LNCAP (cell line): ENCODE measurements at regions not wholly inside any gene's neighbourhood (a gene's known extent, or its start where the extent isn't known, plus 50 kb on each side); places are given as distances from the start of the nearest gene placed in this dataset.

ENCODE experiments used
- CTCF ChIP-seq: fragments of 450-650 bp; IDR thresholded peaks from 2 replicates; pipeline ENCODE4 v1.5.1; 2017; ENCODE audit warnings: mild to moderate bottlenecking

- TF ChIP-seq CTCF: no peak
These were observed 105.6 kb downstream of the SPRY2 start for GRCh38 chr13:80235166-80235966.

GRCh38 chr13:80227645-80228044, 113.3 kb downstream of the SPRY2 start:
- TF ChIP-seq CTCF: no peak

GRCh38 chr13:80226645-80227044, 114.3 kb downstream of the SPRY2 start:
- TF ChIP-seq CTCF: no peak

- TF ChIP-seq CTCF: no peak
These were observed 116.5 kb downstream of the SPRY2 start for GRCh38 chr13:80224468-80224867.

- no peak for TF ChIP-seq CTCF
These were observed 123.1 kb downstream of the SPRY2 start for GRCh38 chr13:80217614-80218456.

GRCh38 chr13:80215368-80215767, 125.6 kb downstream of the SPRY2 start:
- TF ChIP-seq CTCF: no peak

- TF ChIP-seq CTCF: no peak
These were observed 126.4 kb downstream of the SPRY2 start for GRCh38 chr13:80214521-80214991.
